ENCODE measurements at regions not wholly inside any gene's neighbourhood (a gene's known extent, or its start where the extent isn't known, plus 50 kb on each side); places are given as distances from the start of the nearest gene placed in this dataset.
A peak's percentile ranks its signal among the peaks of the same experiment; 100 is the strongest.
"Not testable (repeated sequence)": the region's sequence is repeated elsewhere in the genome, so short reads cannot be mapped to it uniquely, and the experiment has no call there.

GRCh38 chr15:68482246-68482645 is 50.3 kb upstream of the ITGA11 start:
- no peak for DNase-seq (ENCODE audit: low read depth, low spot score)

GRCh38 chr15:68483165-68483564 is 51.2 kb upstream of the ITGA11 start:
- DNase-seq (ENCODE audit: low read depth, low spot score): no peak

GRCh38 chr15:68484220-68484619 is 52.3 kb upstream of the ITGA11 start:
- DNase-seq (ENCODE audit: low read depth, low spot score): no peak

- DNase-seq (ENCODE audit: low read depth, low spot score): no peak
These were observed 52.9 kb upstream of the ITGA11 start for GRCh38 chr15:68484696-68485400.

- no peak for DNase-seq (ENCODE audit: low read depth, low spot score)
These were observed 53.9 kb upstream of the ITGA11 start for GRCh38 chr15:68485721-68486360.

GRCh38 chr15:68487087-68487843 is 55.3 kb upstream of the ITGA11 start:
- no peak for DNase-seq (ENCODE audit: low read depth, low spot score)

- DNase-seq (ENCODE audit: low read depth, low spot score): no peak
These were observed 56.3 kb upstream of the ITGA11 start for GRCh38 chr15:68488290-68488689.

GRCh38 chr15:68488966-68489365 is 57.0 kb upstream of the ITGA11 start:
- no peak for DNase-seq (ENCODE audit: low read depth, low spot score)

GRCh38 chr15:68489421-68489820 is 57.5 kb upstream of the ITGA11 start:
- DNase-seq (ENCODE audit: low read depth, low spot score): no peak

GRCh38 chr15:68491415-68492106 is 59.6 kb upstream of the ITGA11 start:
- DNase-seq (ENCODE audit: low read depth, low spot score): no peak

GRCh38 chr15:68492855-68493254 is 60.9 kb upstream of the ITGA11 start:
- peak; percentile 88 for DNase-seq (ENCODE audit: low read depth, low spot score)

GRCh38 chr15:68493629-68494028 is 61.7 kb upstream of the ITGA11 start:
- DNase-seq (ENCODE audit: low read depth, low spot score): no peak

- no peak for DNase-seq (ENCODE audit: low read depth, low spot score)
These were observed 62.7 kb upstream of the ITGA11 start for GRCh38 chr15:68494573-68495110.

GRCh38 chr15:68495221-68495950 is 63.4 kb upstream of the ITGA11 start:
- DNase-seq (ENCODE audit: low read depth, low spot score): no peak

GRCh38 chr15:68495981-68496705 is 64.2 kb upstream of the ITGA11 start:
- DNase-seq (ENCODE audit: low read depth, low spot score): no peak

- DNase-seq (ENCODE audit: low read depth, low spot score): not testable (repeated sequence)
These were observed 64.8 kb upstream of the ITGA11 start for GRCh38 chr15:68496751-68497150.

- no peak for DNase-seq (ENCODE audit: low read depth, low spot score)
These were observed 65.4 kb upstream of the ITGA11 start for GRCh38 chr15:68497206-68497910.

- DNase-seq (ENCODE audit: low read depth, low spot score): no peak
These were observed 66.1 kb upstream of the ITGA11 start for GRCh38 chr15:68498076-68498475.

GRCh38 chr15:68499620-68500312 is 67.8 kb upstream of the ITGA11 start:
- DNase-seq (ENCODE audit: low read depth, low spot score): no peak

Measured in smooth muscle cell of the brain vasculature (primary cell).